GM23338 (cell line): ENCODE measurements at regions not wholly inside any gene's neighbourhood (a gene's known extent, or its start where the extent isn't known, plus 50 kb on each side); places are given as distances from the start of the nearest gene placed in this dataset.

ENCODE experiments used
- ATAC-seq: fragments of 200-7000 bp; cut with Tn5 transposase; 3 replicates; pipeline ENCODE4 v1.9.1; 2020
- DNase-seq: peaks from one replicate; pipeline ENCODE4 v3.0.0-alpha.2; 2015; ENCODE audit warnings: low spot score
- H2AFZ ChIP-seq: fragments of 200-600 bp; sonication (generic); 2 replicates; pipeline ENCODE4 v1.8.0; 2016; ENCODE audit warnings: antibody characterized with exemption, mild to moderate bottlenecking, moderate library complexity
- H3F3A ChIP-seq: fragments of 200-600 bp; sonication (generic); replicated peaks from 2 replicates; pipeline ENCODE4 v1.8.0; 2017; ENCODE audit warnings: antibody characterized with exemption, mixed run types, low read depth
- H3K27ac ChIP-seq: fragments of 200-600 bp; sonication (generic); 2 replicates; pipeline ENCODE4 v1.6.1; 2016; ENCODE audit warnings: low read depth
- H3K27me3 ChIP-seq: fragments of 200-600 bp; sonication (generic); 2 replicates; pipeline ENCODE4 v1.8.0; 2016; ENCODE audit warnings: mild to moderate bottlenecking, mixed run types, moderate library complexity; ENCODE audit not compliant: insufficient read depth
- H3K36me3 ChIP-seq: fragments of 200-600 bp; sonication (generic); 2 replicates; pipeline ENCODE4 v1.8.0; 2016; ENCODE audit warnings: mild to moderate bottlenecking; ENCODE audit not compliant: insufficient read depth
- H3K4me1 ChIP-seq: fragments of 200-600 bp; sonication (generic); 2 replicates; pipeline ENCODE4 v1.8.0; 2016; ENCODE audit warnings: mild to moderate bottlenecking, moderate library complexity; ENCODE audit not compliant: insufficient read depth
- H3K4me2 ChIP-seq: fragments of 200-600 bp; sonication (generic); 2 replicates; pipeline ENCODE4 v1.7.1; 2017; ENCODE audit warnings: mixed run types
- H3K4me3 ChIP-seq: fragments of 200-600 bp; sonication (generic); 2 replicates; pipeline ENCODE4 v1.6.1; 2016; ENCODE audit warnings: mixed run types
- H3K79me2 ChIP-seq: fragments of 200-600 bp; sonication (generic); replicated peaks from 2 replicates; pipeline ENCODE4 v1.8.0; 2017; ENCODE audit warnings: mild to moderate bottlenecking; ENCODE audit not compliant: insufficient read depth
- H3K9me2 ChIP-seq: fragments of 200-600 bp; sonication (generic); 2 replicates; pipeline ENCODE4 v1.8.0; 2017; ENCODE audit not compliant: insufficient read depth
- H4K20me1 ChIP-seq: fragments of 200-600 bp; sonication (generic); replicated peaks from 2 replicates; pipeline ENCODE4 v1.8.0; 2017; ENCODE audit warnings: mild to moderate bottlenecking; ENCODE audit not compliant: insufficient read depth
- H3K27ac Mint-ChIP-seq: 2 replicates; pipeline ENCODE4 v1.8.0; 2020; ENCODE audit warnings: inconsistent platforms, mild to moderate bottlenecking, moderate library complexity, mixed read lengths
- H3K27me3 Mint-ChIP-seq: 3 replicates; pipeline ENCODE4 v1.8.0; 2022; ENCODE audit warnings: low read depth, mild to moderate bottlenecking, moderate library complexity, mixed read lengths, inconsistent platforms; ENCODE audit not compliant: insufficient read depth, poor library complexity
- H3K36me3 Mint-ChIP-seq: 3 replicates; pipeline ENCODE4 v1.8.0; 2021; ENCODE audit warnings: low read depth, mild to moderate bottlenecking, inconsistent platforms, moderate library complexity, mixed read lengths
- H3K4me1 Mint-ChIP-seq: 3 replicates; pipeline ENCODE4 v1.8.0; 2020; ENCODE audit warnings: mild to moderate bottlenecking, inconsistent platforms, mixed read lengths
- H3K4me3 Mint-ChIP-seq: 3 replicates; pipeline ENCODE4 v1.8.0; 2021; ENCODE audit warnings: moderate library complexity, mild to moderate bottlenecking, inconsistent platforms, mixed read lengths
- H3K9me3 Mint-ChIP-seq: 3 replicates; pipeline ENCODE4 v1.8.0; 2020; ENCODE audit warnings: moderate library complexity, mild to moderate bottlenecking, inconsistent platforms, mixed read lengths
- CREB1 ChIP-seq: fragments of 250-450 bp; sonication (Bioruptor Pico); IDR thresholded peaks from 2 replicates; pipeline ENCODE4 v1.5.0; 2020; ENCODE audit warnings: low read depth, mild to moderate bottlenecking, moderate library complexity
- CTCF ChIP-seq, 2 experiments: fragments of 200-600 bp in 1 of 2; sonication (generic) in 1 of 2; conservative IDR thresholded peaks; 2 replicates each; pipeline versions ENCODE4 v1.5.1 to v1.6.1; 2016 to 2017; ENCODE audit warnings: antibody characterized with exemption in 2 of 2, low read depth in 2 of 2, mild to moderate bottlenecking in 2 of 2, moderate library complexity in 1 of 2
- ETS1 ChIP-seq: IDR thresholded peaks from 2 replicates; pipeline ENCODE4 v1.6.1; 2016; ENCODE audit warnings: antibody characterized with exemption
- EZH2 ChIP-seq: fragments of 200-600 bp; sonication (generic); IDR thresholded peaks from one replicate; pipeline ENCODE4 v1.8.0; 2017; ENCODE audit warnings: antibody characterized with exemption, mild to moderate bottlenecking, low read depth; ENCODE audit not compliant: unreplicated experiment
- EZH2phosphoT487 ChIP-seq: fragments of 200-600 bp; sonication (generic); IDR thresholded peaks from one replicate; pipeline ENCODE4 v1.8.1; 2018; ENCODE audit warnings: antibody characterized with exemption; ENCODE audit not compliant: unreplicated experiment
- JUNB ChIP-seq: IDR thresholded peaks from one replicate; pipeline ENCODE4 v1.6.1; 2016; ENCODE audit warnings: antibody characterized with exemption; ENCODE audit not compliant: unreplicated experiment
- NANOG ChIP-seq: IDR thresholded peaks from 2 replicates; pipeline ENCODE4 v1.6.1; 2016; ENCODE audit warnings: antibody characterized with exemption, borderline replicate concordance
- POLR2AphosphoS5 ChIP-seq: IDR thresholded peaks from 2 replicates; pipeline ENCODE4 v1.6.1; 2016; ENCODE audit warnings: antibody characterized with exemption, low read depth
- REST ChIP-seq: IDR thresholded peaks from one replicate; pipeline ENCODE4 v1.6.1; 2018; ENCODE audit warnings: antibody characterized with exemption; ENCODE audit not compliant: unreplicated experiment
- STAT1 ChIP-seq: IDR thresholded peaks from one replicate; pipeline ENCODE4 v1.6.1; 2016; ENCODE audit warnings: antibody characterized with exemption; ENCODE audit not compliant: unreplicated experiment
- ZNF114 ChIP-seq: fragments of 250-450 bp; sonication (Bioruptor Pico); IDR thresholded peaks from 2 replicates; pipeline ENCODE4 v1.5.0; 2020; ENCODE audit warnings: mild to moderate bottlenecking, moderate library complexity
- ZNF331 ChIP-seq: fragments of 250-450 bp; sonication (Bioruptor Pico); IDR thresholded peaks from 2 replicates; pipeline ENCODE4 v1.5.0; 2020; ENCODE audit warnings: low read depth, mild to moderate bottlenecking, moderate library complexity
- ZNF462 ChIP-seq: fragments of 250-450 bp; sonication (Bioruptor Pico); IDR thresholded peaks from 2 replicates; pipeline ENCODE4 v1.5.0; 2020; ENCODE audit warnings: mild to moderate bottlenecking, moderate library complexity

DNA sequence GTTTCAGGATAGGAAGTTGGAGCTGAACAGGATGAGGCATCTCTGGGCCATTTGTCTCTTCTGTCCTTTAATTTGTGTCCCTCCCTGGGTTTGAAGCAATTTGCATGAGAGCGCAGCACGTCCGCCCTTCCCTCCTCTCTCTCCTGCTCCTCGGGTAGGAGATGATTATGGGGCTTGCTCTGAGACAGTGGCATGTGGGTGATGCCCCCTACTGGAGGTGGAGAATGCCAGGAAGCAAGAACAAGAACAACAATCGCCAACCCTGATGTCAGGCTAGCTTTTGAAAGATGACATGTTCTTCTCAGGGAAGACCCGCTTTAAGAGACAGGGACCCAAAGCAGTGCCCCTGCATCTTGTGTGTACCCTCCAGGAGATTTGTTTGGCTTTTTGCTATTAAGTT lies 63.9 kb upstream of the LOXL4 start:
- TF ChIP-seq ZNF331 (CRISPR knock-in tag) (no peak), ZNF114 (CRISPR knock-in tag) (no peak), JUNB (no peak), ETS1 (no peak), EZH2 (no peak), REST (no peak), CTCF (conservative IDR thresholded peaks at IDR 0.05; ENCODE audit: low read depth in 2 of 2) (peak; percentile 79 to 91), NANOG (no peak), POLR2AphosphoS5 (no peak), STAT1 (no peak), ZNF462 (CRISPR knock-in tag) (no peak), CREB1 (CRISPR knock-in tag) (0 out of 2 replicates have a peak, but pooled peaks have one; percentile 30), EZH2phosphoT487 (no peak)
- Histone ChIP-seq H3K4me1 (no peaks in the 10 kb centered on the region), H3F3A (no peaks in the 10 kb centered on the region), H3K27me3 (no peaks in the 10 kb centered on the region), H2AFZ (no peak overlapping the region), H3K27ac (no peak overlapping the region), H3K4me2 (no peak overlapping the region), H3K9me2 (no peaks in the 10 kb centered on the region), H4K20me1 (no peaks in the 10 kb centered on the region), H3K4me3 (no peak overlapping the region), H3K79me2 (no peaks in the 10 kb centered on the region), H3K36me3 (no peaks in the 10 kb centered on the region)
- DNase-seq (peak; percentile 83), ATAC-seq (peak; percentile 97)
- no peak overlapping the region for H3K27ac Mint-ChIP-seq
- H3K4me3 Mint-ChIP-seq, result no peak overlapping the region
- peaks cover 2% of the 10 kb centered on the region for H3K27me3 Mint-ChIP-seq
- no peaks in the 10 kb centered on the region; the same call in 2 of the 3 replicates for H3K9me3 Mint-ChIP-seq
- H3K36me3 Mint-ChIP-seq, result no peaks in the 10 kb centered on the region
- peaks cover 4% of the 10 kb centered on the region; the same call in 2 of the 3 replicates for H3K4me1 Mint-ChIP-seq
